Astrocyte of the spinal cord (primary cell): ENCODE measurements at regions not wholly inside any gene's neighbourhood (a gene's known extent, or its start where the extent isn't known, plus 50 kb on each side); places are given as distances from the start of the nearest gene placed in this dataset.

ENCODE experiments used
- DNase-seq: peaks from one replicate; pipeline ENCODE4 v3.0.0; 2011; ENCODE audit warnings: low read depth, low spot score
- H3K4me3 ChIP-seq: 2 replicates; pipeline ENCODE4 v1.5.1; 2011; ENCODE audit warnings: low read depth, mild to moderate bottlenecking, low read length, moderate library complexity
- in situ Hi-C: cut with HindIII; loops from 2 replicates; pipeline ENCODE4 v1.10.0; 2017; ENCODE audit warnings: low sequenced_read_pairs
- TF ChIP-seq, protein P1 (sequence below): IDR thresholded peaks from 2 replicates; pipeline ENCODE4 v1.5.1; 2012; ENCODE audit warnings: low read depth, mild to moderate bottlenecking, low read length, inconsistent platforms

DNA sequence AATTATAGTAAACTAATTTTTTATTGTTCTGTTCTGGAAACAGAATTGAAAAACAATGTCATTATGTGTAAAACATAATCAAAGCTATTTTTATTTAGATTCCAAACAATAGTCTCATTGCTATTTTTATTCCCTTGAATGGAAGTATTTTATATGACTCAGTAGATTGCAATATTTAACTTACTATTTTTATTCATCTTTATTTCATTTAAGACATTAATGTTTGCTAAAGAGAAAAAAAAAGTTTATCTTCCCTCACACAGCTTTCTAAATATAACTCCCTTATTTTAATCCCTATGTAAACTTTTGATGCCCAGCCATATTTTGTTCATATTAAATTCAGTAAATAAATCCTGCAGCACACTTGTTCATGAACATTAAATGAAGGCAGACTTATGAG lies 622.4 kb downstream of the SLC6A15 start:
- DNase-seq = no peak
- TF ChIP-seq, protein P1, sequence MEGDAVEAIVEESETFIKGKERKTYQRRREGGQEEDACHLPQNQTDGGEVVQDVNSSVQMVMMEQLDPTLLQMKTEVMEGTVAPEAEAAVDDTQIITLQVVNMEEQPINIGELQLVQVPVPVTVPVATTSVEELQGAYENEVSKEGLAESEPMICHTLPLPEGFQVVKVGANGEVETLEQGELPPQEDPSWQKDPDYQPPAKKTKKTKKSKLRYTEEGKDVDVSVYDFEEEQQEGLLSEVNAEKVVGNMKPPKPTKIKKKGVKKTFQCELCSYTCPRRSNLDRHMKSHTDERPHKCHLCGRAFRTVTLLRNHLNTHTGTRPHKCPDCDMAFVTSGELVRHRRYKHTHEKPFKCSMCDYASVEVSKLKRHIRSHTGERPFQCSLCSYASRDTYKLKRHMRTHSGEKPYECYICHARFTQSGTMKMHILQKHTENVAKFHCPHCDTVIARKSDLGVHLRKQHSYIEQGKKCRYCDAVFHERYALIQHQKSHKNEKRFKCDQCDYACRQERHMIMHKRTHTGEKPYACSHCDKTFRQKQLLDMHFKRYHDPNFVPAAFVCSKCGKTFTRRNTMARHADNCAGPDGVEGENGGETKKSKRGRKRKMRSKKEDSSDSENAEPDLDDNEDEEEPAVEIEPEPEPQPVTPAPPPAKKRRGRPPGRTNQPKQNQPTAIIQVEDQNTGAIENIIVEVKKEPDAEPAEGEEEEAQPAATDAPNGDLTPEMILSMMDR = no peak
- in situ Hi-C loops = no loop called here
- no peak overlapping the region for H3K4me3 ChIP-seq

DNA sequence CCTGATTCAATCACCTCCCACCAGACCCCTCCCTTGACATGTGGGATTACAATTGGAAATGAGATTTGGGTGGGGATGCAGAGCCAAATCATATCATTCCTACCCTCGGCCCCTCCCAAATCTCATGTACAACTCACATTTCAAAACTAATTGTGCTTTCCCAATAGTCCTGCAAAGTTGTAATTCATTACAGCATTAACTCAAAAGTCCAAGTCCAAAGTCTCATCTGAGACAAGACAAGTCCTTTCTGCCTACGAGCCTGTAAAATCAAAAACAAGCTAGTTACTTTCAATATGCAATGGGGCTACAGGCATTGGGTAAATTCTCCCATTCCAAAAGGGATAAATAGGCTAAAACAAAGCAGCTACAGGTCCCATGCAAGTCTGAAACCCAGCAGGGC lies 634.6 kb downstream of the SLC6A15 start:
- DNase-seq = no peak
- TF ChIP-seq, protein P1 = no peak
- H3K4me3 ChIP-seq = no peak overlapping the region
- in situ Hi-C loops = no loop called here

DNA sequence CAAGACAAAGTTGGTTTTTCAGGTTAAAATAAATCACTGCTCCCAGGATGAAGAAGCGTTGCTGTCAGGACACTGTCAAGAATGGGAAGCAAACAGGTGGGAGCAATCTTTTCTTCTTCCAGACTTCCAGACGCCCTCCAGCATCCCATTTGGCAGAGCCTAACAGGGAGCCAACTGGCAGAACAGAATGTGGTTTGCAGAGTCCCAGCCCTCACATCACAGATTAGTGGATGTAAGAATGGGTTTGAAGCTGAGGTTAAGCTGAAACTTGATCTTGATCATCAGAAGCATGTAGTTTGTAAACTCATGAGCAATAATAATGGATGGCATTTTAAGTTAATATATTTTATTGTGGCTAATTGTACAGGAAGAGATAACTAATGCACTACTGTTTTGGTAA lies 636.4 kb downstream of the SLC6A15 start:
- no peak for DNase-seq
- in situ Hi-C loops = no loop called here
- TF ChIP-seq, protein P1 = no peak
- no peak overlapping the region for H3K4me3 ChIP-seq

DNA sequence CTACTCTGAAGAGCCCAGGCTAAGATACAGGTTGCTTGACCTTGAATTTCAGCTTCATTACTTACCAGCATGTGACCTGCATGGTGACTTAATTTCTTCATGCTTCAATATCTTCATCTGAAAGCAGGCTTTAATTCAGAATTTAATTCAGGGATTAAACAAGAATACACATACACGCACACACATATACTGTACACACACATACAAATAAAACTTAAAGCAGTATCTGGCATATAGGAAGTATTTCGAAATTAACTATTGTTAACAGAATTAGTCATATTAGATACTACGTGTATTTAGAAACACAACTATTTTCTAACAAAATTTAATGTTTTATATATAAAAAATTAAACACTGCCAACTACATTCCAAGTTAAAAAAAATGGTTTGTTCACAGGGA lies 640.3 kb downstream of the SLC6A15 start:
- no peak overlapping the region for H3K4me3 ChIP-seq
- in situ Hi-C loops = no loop called here
- no peak for DNase-seq
- TF ChIP-seq, protein P1 = no peak

DNA sequence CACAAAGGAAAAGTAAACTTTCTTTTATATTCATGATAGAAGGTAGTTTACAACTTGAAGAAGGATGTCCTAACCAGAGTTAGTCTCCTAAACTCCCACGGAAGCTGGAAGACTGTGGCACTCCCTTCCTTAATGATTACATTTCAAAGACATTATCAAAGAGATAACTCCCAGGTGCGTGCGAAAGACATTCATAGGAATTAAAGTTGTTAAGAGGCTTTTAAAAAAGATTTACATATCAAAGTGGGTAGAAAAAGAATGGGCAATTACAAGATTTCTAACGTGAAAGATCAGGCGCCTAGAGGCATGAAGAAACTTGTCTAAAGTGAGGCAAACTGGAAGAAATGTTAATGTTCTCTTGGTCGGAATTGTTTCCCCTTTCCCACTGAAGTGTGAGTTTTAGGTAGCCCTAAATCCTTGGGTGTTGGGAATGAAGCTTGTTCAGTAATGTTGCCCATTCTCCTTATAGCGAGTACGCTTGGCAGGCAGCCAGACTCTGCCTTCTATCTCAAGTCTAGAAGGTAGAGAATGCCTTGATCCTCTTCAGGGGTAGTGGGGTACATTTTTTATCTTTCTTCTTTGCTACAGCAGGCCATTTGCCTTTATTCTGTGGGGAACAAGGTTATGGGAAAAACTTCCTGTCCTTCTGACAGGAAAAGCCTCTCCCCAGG lies 642.0 kb downstream of the SLC6A15 start:
- DNase-seq = no peak
- in situ Hi-C loops = no loop called here
- TF ChIP-seq, protein P1 = no peak
- no peak overlapping the region for H3K4me3 ChIP-seq

DNA sequence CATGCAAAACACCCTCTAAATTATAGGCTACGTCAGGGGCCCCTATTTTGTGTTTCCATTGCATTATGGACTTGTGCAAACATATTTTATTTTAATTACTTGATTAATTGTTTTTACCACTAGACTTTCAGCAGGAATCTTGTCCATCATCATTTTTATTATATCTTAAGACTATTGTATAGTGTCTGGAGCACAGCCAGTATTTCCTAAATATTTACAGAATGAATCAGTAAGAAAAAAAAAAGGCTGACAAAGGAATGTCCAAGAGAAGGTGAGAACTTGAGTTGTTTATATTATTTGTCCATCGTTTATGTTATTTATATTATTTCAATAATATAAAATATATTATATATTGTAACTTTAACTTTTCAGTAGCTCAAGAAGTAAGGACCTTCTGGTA lies 664.7 kb downstream of the SLC6A15 start:
- in situ Hi-C loops = no loop called here
- DNase-seq = no peak

More for the DNA sequence above, 664.7 kb downstream of the SLC6A15 start:
- TF ChIP-seq, protein P1 = no peak
- no peak overlapping the region for H3K4me3 ChIP-seq
